GM19238 (cell line): ENCODE measurements at regions not wholly inside any gene's neighbourhood (a gene's known extent, or its start where the extent isn't known, plus 50 kb on each side); places are given as distances from the start of the nearest gene placed in this dataset.

Experiments
- DNase-seq: peaks from one replicate; pipeline ENCODE4 v3.0.0; 2011; ENCODE audit warnings: low spot score; ENCODE audit not compliant: insufficient read length

- peak; percentile 61 for DNase-seq
Measured at GRCh38 chr1:157193702-157194391, 55.7 kb upstream of the ETV3 start.

GRCh38 chr1:157193219-157193618 lies 55.0 kb upstream of the ETV3 start:
- no peak for DNase-seq

- no peak for DNase-seq
Measured at GRCh38 chr1:157189986-157190982, 52.1 kb upstream of the ETV3 start.

- no peak for DNase-seq
Measured at GRCh38 chr1:157189096-157189495, 50.9 kb upstream of the ETV3 start.
